GM10248 (cell line): ENCODE measurements at regions not wholly inside any gene's neighbourhood (a gene's known extent, or its start where the extent isn't known, plus 50 kb on each side); places are given as distances from the start of the nearest gene placed in this dataset.

Experiments
- CTCF ChIA-PET: fragments of 300-600 bp; sonication (Branson Sonifier 250); formaldehyde crosslinking; extraction: SDS; loops from one replicate; lab custom pipeline; 2021; ENCODE audit warnings: antibody characterized with exemption; lab: Yijun Ruan, JAX
- POLR2A ChIA-PET: fragments of 350-650 bp; sonication (Branson Sonifier 250); formaldehyde crosslinking; extraction: SDS; loops from one replicate; lab custom pipeline; 2020; ENCODE audit warnings: antibody characterized with exemption; lab: Yijun Ruan, JAX
- DNase-seq: peaks from one replicate; pipeline ENCODE4 v3.0.0; 2012; ENCODE audit errors: extremely low spot score
- TF ChIP-seq, protein P1 (sequence below): IDR thresholded peaks from 2 replicates; pipeline ENCODE4 v1.5.1; 2012; ENCODE audit warnings: mild to moderate bottlenecking, low read depth; ENCODE audit errors: extremely low read depth, missing control alignments, control extremely low read depth

DNA sequence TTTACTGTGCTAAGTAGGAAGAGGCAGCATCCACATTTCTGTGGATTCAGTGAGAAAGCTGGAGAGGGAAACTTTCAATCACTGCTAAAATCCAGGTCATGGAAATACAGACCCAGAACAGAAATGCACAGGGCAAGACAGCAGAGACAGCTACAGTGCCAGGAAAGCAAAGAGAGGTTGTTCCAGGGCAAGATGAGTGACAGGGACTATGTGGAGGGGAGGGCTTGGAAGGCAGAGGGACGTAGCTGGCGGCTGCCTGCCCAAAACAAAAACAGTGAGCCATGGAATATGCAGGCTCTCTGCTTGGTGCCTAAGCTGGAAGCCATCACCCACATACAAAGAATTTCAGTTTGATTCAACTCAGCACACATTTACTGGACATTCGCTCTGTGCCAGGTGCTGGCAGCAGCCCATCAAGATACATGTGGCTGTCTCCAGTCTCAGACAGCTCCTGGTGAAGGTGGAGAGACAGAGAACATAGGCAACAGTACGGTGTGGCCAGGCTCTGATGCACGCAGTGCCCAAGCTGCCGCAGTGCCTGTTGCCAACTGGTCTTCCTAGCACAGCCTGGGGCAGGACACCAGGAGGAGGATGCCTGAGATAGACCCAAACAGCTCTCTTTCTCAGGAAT is 88.7 kb downstream of the AIPL1 start:
- DNase-seq, result no peak
- ChIA-PET POLR2A (no interaction called here), CTCF (interaction anchor here (1.5 kb wide), 1 partner anchor 30 kb away, joined by 3 read pairs; no protein-coding TSS in a partner anchor)
- TF ChIP-seq, protein P1, sequence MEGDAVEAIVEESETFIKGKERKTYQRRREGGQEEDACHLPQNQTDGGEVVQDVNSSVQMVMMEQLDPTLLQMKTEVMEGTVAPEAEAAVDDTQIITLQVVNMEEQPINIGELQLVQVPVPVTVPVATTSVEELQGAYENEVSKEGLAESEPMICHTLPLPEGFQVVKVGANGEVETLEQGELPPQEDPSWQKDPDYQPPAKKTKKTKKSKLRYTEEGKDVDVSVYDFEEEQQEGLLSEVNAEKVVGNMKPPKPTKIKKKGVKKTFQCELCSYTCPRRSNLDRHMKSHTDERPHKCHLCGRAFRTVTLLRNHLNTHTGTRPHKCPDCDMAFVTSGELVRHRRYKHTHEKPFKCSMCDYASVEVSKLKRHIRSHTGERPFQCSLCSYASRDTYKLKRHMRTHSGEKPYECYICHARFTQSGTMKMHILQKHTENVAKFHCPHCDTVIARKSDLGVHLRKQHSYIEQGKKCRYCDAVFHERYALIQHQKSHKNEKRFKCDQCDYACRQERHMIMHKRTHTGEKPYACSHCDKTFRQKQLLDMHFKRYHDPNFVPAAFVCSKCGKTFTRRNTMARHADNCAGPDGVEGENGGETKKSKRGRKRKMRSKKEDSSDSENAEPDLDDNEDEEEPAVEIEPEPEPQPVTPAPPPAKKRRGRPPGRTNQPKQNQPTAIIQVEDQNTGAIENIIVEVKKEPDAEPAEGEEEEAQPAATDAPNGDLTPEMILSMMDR, result no peak

DNA sequence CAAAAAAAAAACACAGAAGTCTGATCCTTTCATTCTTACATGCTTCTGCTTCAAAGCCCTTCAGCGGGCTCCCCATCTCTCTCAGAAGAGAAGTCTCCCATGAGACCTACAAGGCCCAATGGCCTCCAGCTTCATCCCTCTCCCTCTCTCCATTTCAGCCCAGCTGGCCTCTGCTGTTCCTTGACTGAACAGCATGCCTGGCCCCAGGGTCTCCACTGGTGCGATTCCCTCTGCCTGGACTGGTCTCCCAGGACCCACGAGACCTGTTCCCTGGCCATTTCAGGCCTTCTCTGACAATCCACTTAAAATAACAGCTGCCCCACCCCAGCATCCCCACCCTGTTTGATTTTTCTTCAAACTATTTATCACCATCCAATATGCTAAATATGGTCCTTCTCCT is 91.2 kb downstream of the AIPL1 start:
- CTCF ChIA-PET, result no interaction called here
- POLR2A ChIA-PET, result no interaction called here

GRCh38 chr17:6343191-6343590 is 91.7 kb downstream of the AIPL1 start:
- DNase-seq, result no peak
- TF ChIP-seq, protein P1, result no peak
- CTCF ChIA-PET, result no interaction called here
- POLR2A ChIA-PET, result no interaction called here

More for the DNA sequence above, 91.2 kb downstream of the AIPL1 start:
- DNase-seq, result no peak
- TF ChIP-seq, protein P1, result no peak

GRCh38 chr17:6340708-6341107 is 94.2 kb downstream of the AIPL1 start:
- DNase-seq, result no peak
- ChIA-PET CTCF (interaction anchor here (1.1 to 1.2 kb wide), 2 partner anchors 9 to 10 kb away, joined by 3 read pairs; no protein-coding TSS in a partner anchor), POLR2A (no interaction called here)
- TF ChIP-seq, protein P1, result no peak

- POLR2A ChIA-PET, result no interaction called here
- DNase-seq, result no peak
- CTCF ChIA-PET, result no interaction called here
- TF ChIP-seq, protein P1, result no peak
Measured at GRCh38 chr17:6334386-6334785, 100.5 kb downstream of the AIPL1 start.

DNA sequence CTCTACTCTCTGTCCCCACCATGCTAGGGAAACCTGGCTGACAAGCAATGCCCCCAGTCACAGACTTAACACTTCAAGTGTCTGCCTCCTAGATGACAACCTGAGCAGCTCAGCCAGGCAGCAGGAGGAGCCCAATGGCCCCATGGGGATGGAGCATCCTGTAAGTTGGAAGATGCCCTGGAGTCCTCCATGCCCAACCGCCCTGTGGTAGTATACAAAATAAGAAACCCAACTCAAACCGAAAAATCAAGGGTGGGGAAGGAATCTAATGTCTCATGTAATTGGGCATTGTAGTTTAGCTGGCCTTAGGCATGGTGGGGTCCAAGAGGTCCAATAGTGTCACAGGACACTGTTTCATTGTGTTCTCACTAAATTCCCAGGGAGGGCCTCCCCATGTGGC is 104.0 kb downstream of the AIPL1 start:
- POLR2A ChIA-PET, result no interaction called here
- no peak for DNase-seq
- CTCF ChIA-PET, result interaction anchor here (1.0 to 1.5 kb wide), 2 partner anchors 9 to 11 kb away, joined by 3 to 4 read pairs; no protein-coding TSS in a partner anchor
- TF ChIP-seq, protein P1, result no peak
